CD4-positive, alpha-beta T cell treated with Interferon alpha-2 for 1 hour (primary cell): ENCODE measurements at regions not wholly inside any gene's neighbourhood (a gene's known extent, or its start where the extent isn't known, plus 50 kb on each side); places are given as distances from the start of the nearest gene placed in this dataset.
"Not testable (repeated sequence)": the region's sequence is repeated elsewhere in the genome, so short reads cannot be mapped to it uniquely, and the experiment has no call there.

Experiments
- DNase-seq, 2 donors: peaks; one replicate each; pipeline ENCODE4 v3.0.0-alpha.2; 2020 to 2022

DNA sequence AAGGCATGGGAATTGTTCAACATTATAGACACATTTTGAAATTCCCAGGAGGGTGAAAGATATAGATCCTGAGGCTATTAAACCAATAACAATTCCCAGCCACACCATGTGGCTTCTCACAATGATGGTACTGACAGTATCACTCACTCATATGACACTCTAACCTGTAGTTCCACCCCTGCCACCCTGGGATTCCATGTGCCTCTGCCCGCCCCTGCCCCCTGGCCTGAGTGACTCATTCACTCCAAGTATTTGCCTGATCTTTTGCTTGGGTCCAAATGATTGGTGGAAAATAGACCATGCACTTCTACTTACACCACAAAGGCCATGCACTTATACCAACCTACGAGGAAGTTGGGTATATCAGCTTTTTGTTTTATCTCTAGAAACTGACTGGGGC is 305.2 kb upstream of the DAB2 start:
- DNase-seq: no peak

DNA sequence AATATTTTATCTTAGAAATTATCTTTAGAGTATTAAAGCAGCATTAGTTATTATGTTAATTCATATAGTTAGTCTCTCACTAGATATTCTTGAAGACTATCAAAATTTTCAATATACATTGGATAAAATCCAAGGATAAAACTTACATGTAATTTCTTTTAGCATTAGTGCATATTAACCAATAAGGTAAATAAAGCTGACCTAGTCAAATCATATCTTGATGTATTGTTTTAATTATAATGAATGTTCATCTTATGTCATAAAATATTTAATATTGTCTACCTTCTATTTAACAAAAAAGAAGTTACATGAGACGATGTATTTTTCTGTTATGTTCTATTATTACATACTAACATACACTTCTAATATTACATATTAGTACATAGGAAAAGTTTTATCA is 301.7 kb upstream of the DAB2 start:
- no peak for DNase-seq

DNA sequence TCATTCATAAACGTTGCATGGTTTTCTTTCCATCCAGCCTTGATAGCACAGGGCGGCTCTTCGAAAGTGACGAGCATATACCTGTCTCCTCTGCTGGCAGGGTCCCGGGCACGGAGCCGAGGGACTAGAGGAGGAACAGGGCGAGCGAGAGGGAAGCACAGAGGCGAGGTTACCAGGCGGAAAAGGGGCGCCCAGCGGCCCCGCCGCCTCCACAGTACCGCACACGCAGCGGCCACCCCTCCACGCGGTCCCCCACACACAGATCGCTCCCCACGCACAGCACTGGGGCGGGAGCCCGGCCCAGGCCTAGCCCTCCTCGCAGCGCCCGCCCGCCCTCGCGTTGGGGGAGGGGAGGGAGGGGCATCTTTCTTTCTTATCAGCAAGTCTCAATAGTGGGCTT is 296.6 kb upstream of the DAB2 start:
- DNase-seq: no peak

DNA sequence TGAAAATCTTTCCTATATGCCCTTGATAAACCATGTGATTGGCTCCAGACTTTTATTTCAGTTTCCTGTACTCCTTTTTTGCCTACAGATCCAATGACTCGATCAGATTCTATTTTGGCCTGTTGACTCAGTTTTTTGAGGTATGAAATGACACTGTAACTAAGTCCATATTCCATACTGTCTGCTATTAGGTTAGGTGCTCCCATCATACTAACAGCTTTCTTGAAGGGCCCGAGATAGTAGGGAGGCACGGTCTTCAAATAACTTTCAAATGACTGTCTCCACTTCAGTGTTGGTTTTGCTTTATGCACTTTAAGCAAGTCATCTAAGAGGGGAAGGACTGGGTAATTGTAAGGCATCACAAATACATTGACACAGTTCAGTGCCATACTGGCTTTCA is 295.4 kb upstream of the DAB2 start:
- no peak for DNase-seq

DNA sequence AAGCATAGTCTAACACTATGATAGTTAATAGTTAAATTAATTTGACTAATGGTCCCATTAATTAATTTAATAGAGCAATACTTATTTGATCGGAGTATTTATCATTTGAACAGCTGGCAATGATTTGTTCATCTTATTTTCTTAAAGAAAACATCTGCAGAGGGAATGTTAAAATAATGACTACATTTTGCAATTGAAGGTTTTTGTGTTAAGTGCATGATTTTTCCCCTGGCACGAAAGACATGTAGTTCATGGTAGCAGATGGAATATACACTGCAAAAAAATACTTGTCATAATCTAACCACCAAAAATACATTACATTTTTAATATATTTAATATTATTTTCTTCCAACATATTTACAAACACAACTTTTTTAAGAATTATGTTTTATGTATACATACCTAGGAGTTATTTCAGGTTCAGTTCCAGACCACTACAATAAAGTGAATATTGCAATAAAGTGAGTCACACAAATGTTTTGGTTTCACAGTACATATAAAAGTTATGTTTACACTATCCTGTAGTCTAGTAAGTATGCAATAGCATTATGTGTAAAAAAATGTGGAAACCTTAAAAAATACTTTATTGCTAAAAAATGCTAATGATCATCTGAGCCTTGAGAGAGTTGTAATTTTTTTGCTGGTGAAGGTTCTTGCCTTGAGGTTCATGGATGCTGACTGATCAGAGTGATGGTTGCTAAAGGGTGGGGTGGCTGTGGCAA is 292.6 kb upstream of the DAB2 start:
- DNase-seq: no peak

DNA sequence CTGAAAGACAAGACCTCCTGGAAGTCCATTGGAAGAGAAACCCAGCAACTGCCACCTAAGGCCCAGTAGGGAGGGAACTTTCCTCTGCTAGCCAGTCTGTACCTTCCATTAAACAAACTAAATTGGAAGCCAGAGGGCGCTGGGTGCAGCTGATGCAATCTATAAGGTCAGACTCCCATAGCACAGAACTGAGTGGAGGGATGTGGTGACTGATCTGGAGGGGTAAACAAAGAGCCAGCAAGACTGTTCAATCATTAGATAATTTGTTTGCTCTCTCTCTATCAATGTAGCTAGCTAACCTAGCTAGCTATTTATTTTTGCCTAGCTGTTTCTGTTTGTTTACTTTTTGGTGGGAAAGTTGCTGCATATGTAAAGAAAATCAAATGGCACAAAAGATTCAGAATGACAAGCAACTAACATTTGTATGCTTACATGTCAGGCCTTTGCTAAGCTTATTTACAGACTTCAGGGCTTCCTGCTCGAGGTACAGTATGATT is 291.8 kb upstream of the DAB2 start:
- DNase-seq: peak in 1 of 2 donors; percentile 30

DNA sequence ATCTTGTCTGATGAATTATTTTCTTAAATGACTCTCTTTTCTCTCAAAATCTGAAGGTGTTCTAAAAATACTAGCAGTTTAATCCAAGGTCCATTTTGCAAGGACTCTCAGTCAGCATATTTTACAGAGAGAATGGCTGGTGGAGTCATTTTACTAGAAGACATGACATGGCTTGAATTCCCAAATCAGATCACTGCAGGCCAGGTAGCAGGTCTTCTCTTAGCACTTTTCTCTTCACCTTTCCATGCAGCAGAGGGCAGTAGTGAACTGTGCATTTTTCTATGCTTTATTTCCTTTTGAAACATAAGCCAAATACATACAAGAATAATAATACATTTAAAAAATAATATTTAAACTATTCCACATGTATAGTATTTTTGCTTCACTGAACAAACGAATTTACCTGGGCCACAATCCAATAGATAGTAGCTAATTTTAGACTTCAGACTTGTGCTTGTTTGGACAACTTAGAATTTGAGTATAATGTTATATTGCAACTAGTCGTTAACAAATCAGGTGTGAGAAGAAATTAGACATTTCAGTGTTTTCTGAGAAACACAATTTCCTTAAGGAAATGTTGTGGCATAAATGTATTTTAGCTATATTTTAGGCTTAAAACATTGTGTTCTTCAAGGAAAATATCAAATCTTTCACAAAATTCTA is 289.4 kb upstream of the DAB2 start:
- peak; percentile 20 to 60 for DNase-seq

DNA sequence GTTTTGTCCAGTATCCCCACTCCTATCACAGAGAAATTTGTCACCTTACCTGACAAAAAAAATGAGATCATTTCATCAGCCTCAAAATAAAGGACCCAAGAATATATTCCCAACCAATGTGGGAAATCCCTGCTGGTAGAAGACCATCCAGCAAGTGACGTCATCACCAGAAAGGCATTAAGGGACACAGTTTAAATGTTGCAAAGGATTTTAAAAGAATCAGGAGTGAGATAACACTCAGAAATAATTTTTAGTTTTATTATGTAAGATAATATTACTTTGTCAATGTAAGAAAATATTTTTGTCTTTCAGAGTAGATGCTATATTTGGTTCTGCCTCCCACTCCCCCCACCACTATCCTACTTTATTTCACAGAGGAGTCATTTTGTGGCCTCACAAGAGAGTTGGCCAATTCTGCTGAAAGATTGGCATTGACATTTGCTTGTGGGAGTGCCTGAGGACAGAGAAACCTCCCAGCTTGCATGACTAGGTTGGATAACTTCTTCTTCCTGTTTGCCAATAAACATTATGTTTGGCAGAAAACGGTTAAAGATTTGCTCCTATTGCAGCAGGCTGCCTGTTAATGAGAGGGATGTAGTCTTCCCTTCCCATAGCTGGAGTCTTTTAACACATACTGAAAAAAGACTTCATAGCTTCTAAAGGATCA is 288.6 kb upstream of the DAB2 start:
- DNase-seq: no peak

DNA sequence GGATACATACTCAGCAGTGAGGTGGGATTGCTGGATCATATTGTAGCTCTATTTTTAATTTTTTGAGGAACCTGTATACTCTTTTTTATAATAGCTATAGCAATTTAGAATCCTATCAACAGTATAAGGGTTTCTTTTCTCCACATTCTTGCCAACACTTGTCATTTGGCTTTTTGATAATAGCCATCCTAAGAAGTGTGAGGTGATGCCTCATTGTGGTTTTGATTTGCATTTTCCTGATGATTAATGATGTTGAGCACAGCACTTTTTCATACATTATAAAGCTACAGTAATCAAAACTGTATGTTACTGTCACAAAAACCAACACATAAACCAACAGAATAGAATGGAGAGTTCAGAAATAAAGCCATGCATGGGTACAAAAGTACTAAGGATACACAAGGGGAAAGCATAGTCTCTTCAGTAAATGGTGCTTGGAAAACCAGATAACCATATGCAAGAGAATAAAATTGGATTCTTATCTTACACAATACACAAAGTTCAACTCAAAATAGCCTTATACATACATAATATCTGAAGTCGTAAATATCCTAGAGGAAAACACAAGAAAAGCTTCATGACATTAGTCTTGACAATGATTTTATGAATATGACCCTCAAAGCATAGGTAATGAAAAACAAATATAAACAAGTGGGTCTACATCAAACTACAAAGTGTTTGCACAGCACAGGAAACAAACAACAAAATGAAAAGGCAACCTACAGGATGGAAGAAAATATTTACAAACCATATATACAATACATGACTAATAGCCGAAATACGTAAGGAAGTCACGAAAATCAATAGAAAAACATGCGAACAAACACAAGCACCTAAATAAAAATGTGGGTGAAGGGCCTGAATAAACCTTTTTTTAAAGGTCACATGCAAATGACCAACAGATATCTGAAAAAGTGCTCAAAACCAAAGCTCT is 287.8 kb upstream of the DAB2 start:
- DNase-seq: no peak

DNA sequence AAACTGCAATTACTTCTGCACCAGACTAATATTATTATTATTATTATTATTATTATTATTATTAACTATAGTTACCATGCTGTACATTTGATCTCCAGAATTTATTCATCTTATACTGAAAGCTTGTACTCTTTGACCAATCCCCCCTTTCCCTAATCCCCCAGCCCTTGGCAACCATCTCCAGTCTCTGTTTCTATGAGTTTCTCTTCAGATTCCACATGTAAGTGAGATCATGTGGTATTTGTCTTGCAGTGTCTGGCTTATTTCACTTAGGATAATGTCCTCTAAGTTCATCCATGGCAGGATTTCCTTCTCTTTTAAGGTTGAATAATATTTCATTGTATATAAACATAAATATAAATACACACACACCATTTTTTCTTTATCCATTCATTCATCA is 287.0 kb upstream of the DAB2 start:
- no peak for DNase-seq

DNA sequence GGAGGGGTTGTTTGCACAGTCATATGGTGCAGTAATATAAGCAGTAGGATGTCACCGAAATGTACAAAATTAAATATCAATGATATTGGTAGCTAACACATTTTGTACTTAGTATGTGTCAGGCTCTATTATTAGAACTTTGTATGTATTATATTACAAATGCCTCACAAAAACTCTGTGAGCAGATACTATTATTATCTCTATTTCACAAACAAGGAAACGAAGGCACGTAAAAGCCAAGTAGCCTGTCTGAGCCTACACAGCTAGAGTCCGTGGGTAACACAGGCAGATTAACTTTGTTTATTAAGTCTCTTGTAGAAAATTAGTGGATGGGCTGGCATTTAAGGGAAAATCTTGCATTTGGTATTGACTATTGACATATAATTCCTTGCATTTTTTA is 284.3 kb upstream of the DAB2 start:
- no peak for DNase-seq

DNA sequence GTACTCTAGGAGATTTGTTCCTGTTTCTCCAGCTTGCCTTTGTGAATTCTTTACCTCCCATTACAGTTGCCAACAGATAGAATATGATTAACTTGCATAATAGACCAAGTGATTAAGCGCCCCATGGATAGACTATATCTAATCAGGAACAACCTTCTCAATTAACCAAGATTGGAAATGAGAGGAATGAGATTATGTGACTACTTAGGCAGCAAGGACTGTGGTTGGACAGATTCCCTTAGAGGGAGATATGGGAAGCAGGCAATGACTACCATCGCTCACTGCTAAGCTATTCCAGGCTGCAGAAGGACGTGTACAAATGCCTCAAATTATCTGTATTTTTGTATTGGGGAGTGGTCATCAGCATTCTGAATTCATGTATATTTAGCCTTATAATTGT is 278.1 kb upstream of the DAB2 start:
- no peak for DNase-seq

DNA sequence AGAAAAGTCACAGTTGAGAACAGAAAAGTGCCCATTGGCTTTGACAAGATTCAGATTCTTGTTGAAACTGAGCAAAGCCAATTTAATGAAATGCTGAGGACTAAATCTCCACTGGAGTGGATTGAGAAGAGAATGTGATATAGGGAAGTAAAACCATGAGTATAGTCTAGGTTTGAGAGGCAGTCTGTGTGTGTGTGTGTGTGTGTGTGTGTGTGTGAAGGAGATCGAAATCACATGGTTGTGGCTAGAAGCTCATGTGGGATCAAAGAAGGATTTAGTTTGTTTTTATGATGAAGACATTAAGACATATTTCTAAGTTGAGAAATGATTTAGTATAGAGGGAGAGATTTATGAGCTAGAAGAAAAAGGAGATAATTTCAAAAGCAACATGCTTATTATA is 275.7 kb upstream of the DAB2 start:
- DNase-seq: no peak

DNA sequence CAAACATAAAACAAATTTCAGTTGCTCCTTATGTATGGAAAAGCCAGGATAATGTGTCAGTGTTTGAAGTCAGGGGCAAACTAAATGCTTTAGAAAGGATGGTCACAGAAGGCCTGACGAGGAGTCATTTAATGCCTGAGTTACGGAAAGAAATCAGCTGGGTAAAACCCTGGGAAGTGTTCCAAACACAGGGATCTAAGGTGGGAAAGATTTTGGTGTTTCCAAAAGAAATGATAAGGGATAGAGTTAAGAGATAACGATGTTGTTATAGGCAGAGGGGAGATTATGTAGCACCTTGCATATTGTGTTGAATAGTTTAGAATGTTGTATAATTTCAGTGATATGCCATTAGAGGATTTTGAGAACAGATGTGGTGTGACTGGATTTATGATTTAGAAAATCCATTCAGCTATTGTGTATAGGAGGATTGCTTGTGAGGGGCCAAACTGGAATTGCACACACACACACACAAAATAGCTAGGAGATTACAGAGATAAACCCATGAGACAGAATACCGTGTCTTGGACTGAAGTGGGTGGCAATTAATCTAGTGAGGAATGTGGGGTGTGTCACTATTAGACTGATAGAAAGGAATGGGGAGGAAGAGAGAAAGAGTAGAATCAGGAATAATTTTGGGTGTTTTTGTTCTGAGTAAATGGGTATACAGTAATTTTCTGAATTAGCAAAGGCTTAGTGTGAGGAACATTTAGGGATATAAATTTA is 274.2 kb upstream of the DAB2 start:
- DNase-seq: no peak

DNA sequence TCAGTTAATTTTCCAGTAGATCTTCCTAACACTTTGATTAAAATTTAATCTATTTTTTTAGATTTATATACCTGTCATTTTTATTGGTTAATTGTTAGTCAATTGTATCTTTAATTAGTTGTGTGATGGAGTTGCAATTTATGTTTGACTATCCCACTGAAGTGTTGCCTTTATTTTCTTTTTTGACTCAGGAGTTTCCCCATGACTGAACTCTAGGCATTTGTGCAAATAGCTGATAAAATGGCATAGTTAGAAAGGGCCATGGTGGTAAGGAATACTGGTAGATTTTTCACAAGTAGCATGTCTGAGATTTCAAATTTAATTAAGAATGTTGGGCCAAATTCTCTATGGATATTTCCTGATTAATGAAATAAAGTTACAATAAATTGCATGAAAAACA is 273.1 kb upstream of the DAB2 start:
- no peak for DNase-seq

DNA sequence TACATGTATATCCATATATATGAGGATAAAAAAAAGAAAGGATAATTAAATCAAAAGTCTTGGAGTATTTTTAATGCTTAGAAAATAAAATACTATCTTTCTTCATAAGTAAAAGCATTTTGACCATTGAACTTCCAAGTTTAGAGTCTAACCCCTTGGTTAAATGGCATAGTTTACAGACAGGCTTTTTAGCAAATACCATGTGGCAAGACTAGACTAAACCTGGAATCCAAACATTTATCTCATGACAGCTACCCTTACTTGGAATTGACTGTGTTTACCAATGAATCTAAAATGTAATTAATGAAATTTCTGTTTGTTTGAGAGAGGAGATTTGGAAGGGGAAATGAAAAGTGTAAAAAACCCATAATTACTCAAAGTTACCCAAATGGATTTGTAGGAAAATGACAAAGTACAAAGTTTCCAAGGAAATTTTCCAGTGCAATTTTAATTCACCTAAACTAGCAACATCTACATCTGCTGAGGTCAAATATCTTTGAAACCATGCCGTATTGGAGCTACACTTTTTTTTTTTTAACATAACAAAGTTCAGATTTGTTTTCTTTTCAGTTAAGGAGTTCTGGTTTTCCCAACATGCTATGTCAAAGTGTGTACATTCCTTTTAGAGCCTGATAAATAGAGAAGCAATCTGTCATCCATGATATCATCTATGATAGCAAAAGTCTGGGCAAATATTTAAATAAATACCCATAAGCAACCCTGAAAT is 272.1 kb upstream of the DAB2 start:
- DNase-seq: no peak

DNA sequence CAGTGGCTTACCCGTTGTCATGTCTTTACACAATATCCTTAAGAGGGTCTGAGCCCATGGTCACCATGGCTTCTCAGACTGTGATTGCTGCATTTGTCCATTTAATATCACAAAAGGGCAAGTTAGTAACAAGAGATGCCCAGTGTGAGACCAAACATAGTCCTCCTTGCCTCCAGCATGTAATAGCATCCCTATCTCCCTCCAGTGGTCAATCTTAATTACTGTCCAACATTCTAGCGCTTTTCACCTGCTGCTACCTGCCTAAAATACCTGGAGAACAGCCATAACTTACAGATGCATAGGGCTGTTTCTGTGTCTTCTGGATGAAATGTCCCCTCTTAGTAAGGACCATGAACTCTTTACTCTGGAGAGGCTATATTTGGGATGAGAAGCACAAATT is 267.2 kb upstream of the DAB2 start:
- no peak for DNase-seq

DNA sequence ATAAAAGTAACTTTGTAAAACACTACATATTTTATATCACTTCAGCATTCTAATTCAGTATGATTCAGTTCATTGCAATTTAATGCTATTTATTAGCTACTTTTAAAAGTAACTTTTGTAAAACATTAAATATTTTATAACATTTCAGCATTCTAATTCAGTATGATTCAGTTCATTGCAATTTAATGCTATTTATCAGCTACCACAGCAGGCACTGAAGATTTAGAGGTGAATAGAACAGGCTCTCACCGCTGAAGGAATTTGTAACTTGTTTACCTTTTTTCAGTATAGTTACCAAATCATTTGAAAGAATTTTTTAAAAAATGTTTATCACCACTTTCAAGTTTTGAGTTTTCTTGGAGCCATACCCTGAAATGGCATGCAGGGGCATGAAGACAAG is 266.4 kb upstream of the DAB2 start:
- no peak for DNase-seq

DNA sequence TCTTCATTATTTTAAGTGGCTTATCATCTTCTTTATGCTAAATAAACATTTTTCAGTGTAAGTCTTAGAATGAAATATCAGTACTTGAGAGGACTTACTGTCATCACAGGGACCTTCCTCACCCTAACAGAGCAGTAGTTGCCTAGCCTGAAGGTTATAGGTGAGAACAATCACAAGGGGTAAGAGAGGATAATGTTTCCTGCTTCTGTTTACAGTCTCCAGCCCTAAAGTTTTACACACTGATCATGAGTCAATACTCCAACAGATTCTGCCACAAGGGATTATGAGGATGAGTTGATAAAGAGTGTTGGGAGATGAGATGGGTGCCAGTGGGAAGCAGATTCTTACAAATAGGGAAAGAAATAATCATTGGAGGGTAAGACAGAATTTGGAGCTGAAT is 265.1 kb upstream of the DAB2 start:
- DNase-seq: no peak

DNA sequence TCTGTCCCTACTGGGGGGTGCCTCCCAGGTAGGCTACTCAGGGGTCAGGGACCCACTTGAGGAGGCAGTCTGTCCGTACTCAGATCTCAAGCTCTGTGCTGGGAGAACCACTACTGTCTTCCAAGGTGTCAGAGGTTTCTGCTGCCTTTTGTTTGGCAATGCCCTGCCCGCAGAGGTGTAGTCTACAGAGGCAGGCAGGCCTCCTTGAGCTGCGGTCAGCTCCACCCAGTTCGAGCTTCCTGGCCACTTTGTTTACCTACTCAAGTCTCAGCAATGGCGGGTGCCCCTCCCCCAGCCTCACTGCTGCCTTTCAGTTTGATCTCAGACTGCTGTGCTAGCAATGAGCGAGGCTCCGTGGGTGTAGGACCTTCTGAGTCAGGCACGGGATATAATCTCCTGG is 263.1 kb upstream of the DAB2 start:
- not testable (repeated sequence) for DNase-seq

DNA sequence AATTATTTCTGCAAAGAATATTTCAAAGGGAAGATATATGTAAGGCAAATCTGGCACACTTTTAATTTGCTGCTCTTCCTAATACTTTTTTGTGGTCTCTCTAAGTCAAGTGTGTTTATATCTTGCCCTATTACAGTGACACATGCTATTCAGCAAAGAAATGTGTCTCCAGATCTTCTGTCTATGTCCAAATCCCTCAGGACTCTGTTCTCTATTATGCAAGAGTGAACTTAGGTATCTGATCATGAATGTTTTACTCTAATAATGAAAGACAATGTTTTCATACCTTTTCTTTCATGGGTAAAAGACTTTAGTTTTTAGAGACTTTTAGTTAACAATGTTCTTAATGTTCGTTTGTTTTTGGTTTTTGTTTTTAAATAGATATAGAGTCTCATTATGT is 255.4 kb upstream of the DAB2 start:
- DNase-seq: no peak

DNA sequence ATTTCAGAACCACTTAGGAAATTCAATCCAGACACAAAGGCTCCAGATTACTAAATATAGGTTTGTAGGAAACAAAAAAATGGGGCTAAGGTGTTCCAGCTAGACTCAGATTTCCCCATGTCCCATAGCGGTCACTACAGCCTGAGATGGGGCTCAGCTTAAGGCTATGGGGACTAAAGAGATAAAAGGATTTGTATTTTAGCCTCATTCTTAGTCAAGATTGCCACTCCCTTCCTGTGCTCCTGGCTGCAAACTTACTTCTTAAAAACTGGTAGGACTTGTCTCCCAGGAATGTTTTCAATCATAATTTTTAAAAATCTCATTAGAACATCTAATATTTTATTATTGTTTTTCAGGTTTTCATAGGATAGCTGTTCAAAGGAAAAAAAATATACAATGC is 253.8 kb upstream of the DAB2 start:
- no peak for DNase-seq
